Fibroblast of lung (primary cell): ENCODE measurements at regions not wholly inside any gene's neighbourhood (a gene's known extent, or its start where the extent isn't known, plus 50 kb on each side); places are given as distances from the start of the nearest gene placed in this dataset.

Experiments used
- DNase-seq, 2 donors: peaks; one replicate each; pipeline versions ENCODE4 v3.0.0 to v3.0.0-alpha.2; 2010; ENCODE audit warnings: low read depth in 2 of 2
- H2AFZ ChIP-seq: 2 replicates; pipeline ENCODE4 v1.5.1; 2012; ENCODE audit warnings: low read length, control low read depth, inconsistent platforms
- H3K27ac ChIP-seq: 2 replicates; pipeline ENCODE4 v1.5.1; 2011; ENCODE audit warnings: low read length, control low read depth; ENCODE audit not compliant: insufficient read depth
- H3K27me3 ChIP-seq: 2 replicates; pipeline ENCODE4 v1.5.1; 2011; ENCODE audit warnings: mild to moderate bottlenecking, low read length; ENCODE audit not compliant: control insufficient read depth, insufficient read depth
- H3K36me3 ChIP-seq: 2 replicates; pipeline ENCODE4 v1.5.1; 2011; ENCODE audit warnings: low read length; ENCODE audit not compliant: control insufficient read depth, insufficient read depth
- H3K4me1 ChIP-seq: 2 replicates; pipeline ENCODE4 v1.5.1; 2011; ENCODE audit warnings: low read length; ENCODE audit not compliant: control insufficient read depth, insufficient read depth; ENCODE audit errors: extremely low read depth
- H3K4me2 ChIP-seq: 2 replicates; pipeline ENCODE4 v1.5.1; 2011; ENCODE audit warnings: low read length, control low read depth; ENCODE audit not compliant: insufficient read depth; ENCODE audit errors: extremely low read depth
- H3K4me3 ChIP-seq, 4 experiments: fragments of 200-600 bp in 1 of 4; sonication (generic) in 1 of 4; replicated peaks in 1 of 4; 2 replicates each; pipeline ENCODE4 v1.5.1; 2011 to 2016; ENCODE audit warnings: low read length in 4 of 4, low read depth in 3 of 4, mild to moderate bottlenecking in 3 of 4, control low read depth in 2 of 4, inconsistent platforms in 1 of 4, mixed read lengths in 1 of 4; ENCODE audit not compliant: insufficient read depth in 1 of 4; ENCODE audit errors: control extremely low read depth in 1 of 4
- H3K79me2 ChIP-seq: 2 replicates; pipeline ENCODE4 v1.5.1; 2012; ENCODE audit warnings: mild to moderate bottlenecking, low read length, inconsistent platforms; ENCODE audit not compliant: control insufficient read depth, insufficient read depth
- H3K9ac ChIP-seq: 2 replicates; pipeline ENCODE4 v1.5.1; 2011; ENCODE audit warnings: mild to moderate bottlenecking, low read length, control low read depth; ENCODE audit not compliant: insufficient read depth
- H3K9me3 ChIP-seq: 2 replicates; pipeline ENCODE4 v1.5.1; 2012; ENCODE audit warnings: low read depth, low read length; ENCODE audit not compliant: control insufficient read depth, insufficient read depth
- H4K20me1 ChIP-seq: 2 replicates; pipeline ENCODE4 v1.5.1; 2011; ENCODE audit warnings: low read length; ENCODE audit not compliant: control insufficient read depth, insufficient read depth; ENCODE audit errors: extremely low read depth
- EZH2 ChIP-seq: IDR thresholded peaks from 2 replicates; pipeline ENCODE4 v1.5.1; 2012; ENCODE audit warnings: low read length, control low read depth, mild to moderate bottlenecking; ENCODE audit errors: missing control alignments
- TF ChIP-seq, protein P1 (sequence below), 2 donors: IDR thresholded peaks in 1 of 2; conservative IDR thresholded peaks in 1 of 2; 1 replicate in 1 of 2; 2 replicates in 1 of 2; pipeline ENCODE4 v1.5.1; 2011 to 2012; ENCODE audit warnings: low read length in 2 of 2, control low read depth in 1 of 2, inconsistent platforms in 1 of 2, low read depth in 1 of 2, mild to moderate bottlenecking in 1 of 2

DNA sequence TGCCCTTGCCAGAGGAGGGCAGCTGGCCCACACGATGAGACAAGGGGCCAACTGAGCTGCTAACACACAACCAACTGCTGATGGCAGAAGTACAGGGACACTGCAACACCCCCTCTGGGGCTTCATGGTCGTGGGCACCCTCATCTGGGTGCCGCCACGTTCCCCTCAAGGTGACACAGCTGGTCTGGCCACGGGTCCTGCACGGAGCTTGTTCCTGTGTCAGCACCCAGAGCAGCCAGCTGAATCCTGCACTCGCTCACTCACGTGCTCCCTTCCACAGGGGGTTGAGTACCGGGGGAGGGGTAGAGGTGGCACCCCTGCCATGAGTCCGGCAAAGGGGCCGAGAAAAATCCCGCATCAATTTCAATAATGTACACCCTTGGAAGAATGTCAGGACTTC lies 1319.1 kb downstream of the REEP3 start:
- TF ChIP-seq, protein P1, sequence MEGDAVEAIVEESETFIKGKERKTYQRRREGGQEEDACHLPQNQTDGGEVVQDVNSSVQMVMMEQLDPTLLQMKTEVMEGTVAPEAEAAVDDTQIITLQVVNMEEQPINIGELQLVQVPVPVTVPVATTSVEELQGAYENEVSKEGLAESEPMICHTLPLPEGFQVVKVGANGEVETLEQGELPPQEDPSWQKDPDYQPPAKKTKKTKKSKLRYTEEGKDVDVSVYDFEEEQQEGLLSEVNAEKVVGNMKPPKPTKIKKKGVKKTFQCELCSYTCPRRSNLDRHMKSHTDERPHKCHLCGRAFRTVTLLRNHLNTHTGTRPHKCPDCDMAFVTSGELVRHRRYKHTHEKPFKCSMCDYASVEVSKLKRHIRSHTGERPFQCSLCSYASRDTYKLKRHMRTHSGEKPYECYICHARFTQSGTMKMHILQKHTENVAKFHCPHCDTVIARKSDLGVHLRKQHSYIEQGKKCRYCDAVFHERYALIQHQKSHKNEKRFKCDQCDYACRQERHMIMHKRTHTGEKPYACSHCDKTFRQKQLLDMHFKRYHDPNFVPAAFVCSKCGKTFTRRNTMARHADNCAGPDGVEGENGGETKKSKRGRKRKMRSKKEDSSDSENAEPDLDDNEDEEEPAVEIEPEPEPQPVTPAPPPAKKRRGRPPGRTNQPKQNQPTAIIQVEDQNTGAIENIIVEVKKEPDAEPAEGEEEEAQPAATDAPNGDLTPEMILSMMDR (conservative IDR thresholded peaks at IDR 0.05 in 1 of 2, IDR thresholded peaks at IDR 0.05 in 1 of 2; ENCODE audit: low read depth in 1 of 2, low read length in 2 of 2), result no peak
- TF ChIP-seq EZH2, result no peak
- Histone ChIP-seq H3K27ac (no peak overlapping the region), H4K20me1 (no peaks in the 10 kb centered on the region), H3K4me1 (no peaks in the 10 kb centered on the region), H3K4me3 (no peak overlapping the region), H3K4me2 (no peak overlapping the region), H2AFZ (no peak overlapping the region), H3K9me3 (no peaks in the 10 kb centered on the region), H3K79me2 (no peaks in the 10 kb centered on the region), H3K27me3 (no peaks in the 10 kb centered on the region), H3K36me3 (no peaks in the 10 kb centered on the region), H3K9ac (no peak overlapping the region)
- DNase-seq, result no peak

DNA sequence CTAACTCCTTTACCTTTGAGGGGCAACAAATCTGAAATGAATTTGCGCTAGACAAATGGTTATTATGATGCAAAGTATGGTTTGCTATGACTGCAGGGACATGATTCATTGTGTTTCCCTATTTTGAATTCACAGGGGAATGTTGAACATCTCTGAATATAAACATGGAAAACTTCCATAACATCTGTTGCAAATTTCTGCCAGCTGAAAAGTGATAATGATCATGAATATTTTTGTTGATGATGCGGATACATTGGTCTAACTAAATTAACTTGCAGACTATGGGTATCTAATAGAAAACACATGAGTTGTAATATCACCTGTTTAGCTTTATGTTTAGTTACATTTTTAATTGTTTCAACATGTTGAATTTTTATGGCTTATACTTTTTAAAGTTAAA lies 1325.5 kb downstream of the REEP3 start:
- Histone ChIP-seq H3K4me3 (no peak overlapping the region), H3K79me2 (no peaks in the 10 kb centered on the region), H3K27me3 (no peaks in the 10 kb centered on the region), H3K4me2 (no peak overlapping the region), H4K20me1 (no peaks in the 10 kb centered on the region), H3K4me1 (no peaks in the 10 kb centered on the region), H3K9ac (no peak overlapping the region), H3K9me3 (no peaks in the 10 kb centered on the region), H2AFZ (no peak overlapping the region), H3K36me3 (no peaks in the 10 kb centered on the region), H3K27ac (no peak overlapping the region)
- DNase-seq, result peak in 1 of 2 donors; percentile 0
- TF ChIP-seq, protein P1 (conservative IDR thresholded peaks at IDR 0.05 in 1 of 2, IDR thresholded peaks at IDR 0.05 in 1 of 2; ENCODE audit: low read depth in 1 of 2, low read length in 2 of 2), result no peak
- TF ChIP-seq EZH2, result no peak

DNA sequence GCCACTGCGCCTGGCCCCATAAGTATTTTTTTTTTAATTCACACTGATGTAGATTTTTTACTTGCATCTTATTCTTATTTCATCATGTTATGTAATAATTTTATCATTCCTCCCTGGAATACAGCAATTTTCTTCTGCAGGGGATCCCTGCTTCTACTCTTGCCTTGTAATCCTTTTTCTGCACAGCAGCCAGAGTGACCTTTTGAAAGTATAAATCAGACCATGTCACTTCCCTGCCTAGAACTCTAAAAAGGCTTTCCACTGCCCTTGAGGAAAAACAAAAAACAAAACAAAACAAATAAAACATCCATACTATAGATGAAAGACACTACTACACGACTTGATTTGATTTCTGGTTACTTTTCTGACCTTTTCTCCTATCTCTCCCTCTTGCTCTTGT lies 1334.7 kb downstream of the REEP3 start:
- H3K36me3 ChIP-seq, result no peaks in the 10 kb centered on the region
- H3K4me1 ChIP-seq, result no peaks in the 10 kb centered on the region
- H3K9me3 ChIP-seq, result no peaks in the 10 kb centered on the region
- no peak overlapping the region for H3K4me2 ChIP-seq
- H3K27ac ChIP-seq, result no peak overlapping the region
- no peak for TF ChIP-seq EZH2
- TF ChIP-seq, protein P1 (conservative IDR thresholded peaks at IDR 0.05 in 1 of 2, IDR thresholded peaks at IDR 0.05 in 1 of 2; ENCODE audit: low read depth in 1 of 2, low read length in 2 of 2), result no peak
- H4K20me1 ChIP-seq, result no peaks in the 10 kb centered on the region
- no peaks in the 10 kb centered on the region for H3K27me3 ChIP-seq
- H3K9ac ChIP-seq, result no peak overlapping the region
- H3K4me3 ChIP-seq, result no peak overlapping the region
- no peak for DNase-seq
- H3K79me2 ChIP-seq, result no peaks in the 10 kb centered on the region
- H2AFZ ChIP-seq, result no peak overlapping the region
